Stomach smooth muscle (tissue), 2 donors: ENCODE measurements at regions not wholly inside any gene's neighbourhood (a gene's known extent, or its start where the extent isn't known, plus 50 kb on each side); places are given as distances from the start of the nearest gene placed in this dataset.
"Not testable (repeated sequence)": the region's sequence is repeated elsewhere in the genome, so short reads cannot be mapped to it uniquely, and the experiment has no call there.

Experiments
- H3K27ac ChIP-seq: one replicate; pipeline ENCODE4 v1.7.0; 2013; ENCODE audit warnings: mild to moderate bottlenecking, low read length, inconsistent platforms
- H3K27me3 ChIP-seq, 2 donors: one replicate each; pipeline ENCODE4 v1.7.0; 2013; ENCODE audit warnings: low read length in 2 of 2; ENCODE audit not compliant: insufficient read depth in 2 of 2, control insufficient read depth in 1 of 2
- H3K36me3 ChIP-seq, 2 donors: one replicate each; pipeline ENCODE4 v1.7.0; 2013; ENCODE audit warnings: low read length in 2 of 2; ENCODE audit not compliant: control insufficient read depth in 2 of 2, insufficient read depth in 2 of 2
- H3K4me1 ChIP-seq: one replicate; pipeline ENCODE4 v1.7.0; 2013; ENCODE audit warnings: low read length; ENCODE audit not compliant: control insufficient read depth, insufficient read depth
- H3K4me3 ChIP-seq, 2 donors: one replicate each; pipeline ENCODE4 v1.7.0; 2013; ENCODE audit warnings: low read length in 2 of 2
- H3K9ac ChIP-seq, 2 donors: one replicate each; pipeline ENCODE4 v1.7.0; 2013; ENCODE audit warnings: low read length in 2 of 2, mild to moderate bottlenecking in 1 of 2
- H3K9me3 ChIP-seq, 2 donors: one replicate each; pipeline ENCODE4 v1.7.0; 2013; ENCODE audit warnings: low read length in 2 of 2; ENCODE audit not compliant: control insufficient read depth in 2 of 2
- donor health status: healthy.
- donor health status: Pancreatic carcinoma.

GRCh38 chrX:1031521-1032430 is 180.7 kb downstream of the CRLF2 start:
- Histone ChIP-seq H3K4me1 (no peaks in the 10 kb centered on the region), H3K36me3 (no peaks in the 10 kb centered on the region), H3K9ac (no peak overlapping the region), H3K9me3 (no peaks in the 10 kb centered on the region), H3K27ac (no peak overlapping the region), H3K4me3 (no peak overlapping the region), H3K27me3 (peaks cover 0 to 3% of the 10 kb centered on the region in 2 donors)

DNA sequence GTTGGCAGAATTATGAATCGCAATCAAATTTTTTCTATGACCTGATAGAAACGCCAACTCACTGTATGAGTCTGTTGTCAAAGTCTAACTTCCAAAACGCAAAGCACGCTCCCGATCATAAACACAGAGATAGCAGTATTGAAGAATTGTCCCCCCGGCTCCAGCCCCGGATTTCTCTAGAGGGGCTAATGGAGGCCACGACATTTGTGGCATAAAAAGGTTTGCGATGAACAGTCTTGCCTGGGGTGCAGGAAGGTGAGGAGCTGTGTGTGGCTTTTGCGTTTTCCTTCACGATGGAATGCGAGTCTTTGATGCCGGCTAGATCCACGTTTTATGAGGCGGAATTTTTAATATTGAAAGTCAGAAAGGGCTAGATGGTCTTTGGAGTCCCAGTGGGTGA is 183.0 kb downstream of the CRLF2 start:
- Histone ChIP-seq H3K27me3 (peaks cover 0 to 3% of the 10 kb centered on the region in 2 donors), H3K9me3 (peaks cover 0 to 3% of the 10 kb centered on the region in 2 donors), H3K36me3 (no peaks in the 10 kb centered on the region), H3K27ac (no peak overlapping the region), H3K4me1 (no peaks in the 10 kb centered on the region), H3K9ac (no peak overlapping the region), H3K4me3 (no peak overlapping the region)

GRCh38 chrX:1027680-1028079 is 184.8 kb downstream of the CRLF2 start:
- no peaks in the 10 kb centered on the region for H3K36me3 ChIP-seq
- H3K4me1 ChIP-seq, result no peaks in the 10 kb centered on the region
- H3K27me3 ChIP-seq, result peaks cover 0 to 3% of the 10 kb centered on the region in 2 donors
- H3K27ac ChIP-seq, result no peak overlapping the region
- no peak overlapping the region for H3K9ac ChIP-seq
- peaks cover 0 to 3% of the 10 kb centered on the region in 2 donors for H3K9me3 ChIP-seq
- no peak overlapping the region for H3K4me3 ChIP-seq

- Histone ChIP-seq H3K27ac (no peak overlapping the region), H3K9me3 (peaks cover 0 to 3% of the 10 kb centered on the region in 2 donors), H3K4me1 (no peaks in the 10 kb centered on the region), H3K4me3 (no peak overlapping the region), H3K27me3 (peaks cover 0 to 3% of the 10 kb centered on the region in 2 donors), H3K9ac (no peak overlapping the region), H3K36me3 (no peaks in the 10 kb centered on the region)
These were observed 185.3 kb downstream of the CRLF2 start for GRCh38 chrX:1027133-1027532.

DNA sequence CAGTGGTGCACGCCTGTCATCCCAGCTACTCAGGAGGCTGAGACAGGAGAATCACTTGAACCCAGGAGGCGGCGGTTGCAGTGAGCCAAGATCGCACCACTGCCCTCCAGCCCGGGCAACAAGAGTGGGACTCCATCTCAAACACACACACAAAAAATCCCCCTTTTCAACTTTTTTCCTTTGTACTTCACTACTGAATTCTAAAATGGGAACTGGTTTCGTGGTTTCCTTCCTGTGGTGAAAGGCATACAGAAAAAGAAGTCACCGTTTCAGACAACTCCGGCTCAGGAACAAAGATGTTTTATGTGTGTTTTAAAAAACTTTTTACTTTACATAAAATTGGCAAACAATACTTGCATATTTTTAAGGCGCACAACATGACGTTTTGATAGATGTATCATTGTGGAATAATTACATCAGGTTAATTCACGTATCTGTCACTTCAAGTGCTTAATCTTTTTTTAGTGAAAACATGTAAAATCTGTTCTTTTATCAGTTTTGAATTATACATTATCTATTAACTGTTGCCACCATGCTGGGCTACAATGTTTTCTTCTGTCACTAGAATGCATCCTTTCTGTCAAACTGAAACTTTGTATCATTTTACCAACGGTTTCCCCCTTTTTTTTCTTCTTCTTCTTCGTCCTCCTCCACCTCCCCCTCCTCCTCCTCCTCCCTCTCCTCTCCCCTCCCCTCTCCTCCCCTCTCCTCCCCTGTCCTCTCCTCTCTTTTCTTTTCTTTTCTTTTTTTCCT is 186.0 kb downstream of the CRLF2 start:
- Histone ChIP-seq H3K36me3 (no peaks in the 10 kb centered on the region), H3K9me3 (peaks cover 2 to 3% of the 10 kb centered on the region in 2 donors), H3K27me3 (peaks cover 0 to 3% of the 10 kb centered on the region in 2 donors), H3K4me3 (no peak overlapping the region), H3K4me1 (no peaks in the 10 kb centered on the region), H3K27ac (no peak overlapping the region), H3K9ac (no peak overlapping the region)

DNA sequence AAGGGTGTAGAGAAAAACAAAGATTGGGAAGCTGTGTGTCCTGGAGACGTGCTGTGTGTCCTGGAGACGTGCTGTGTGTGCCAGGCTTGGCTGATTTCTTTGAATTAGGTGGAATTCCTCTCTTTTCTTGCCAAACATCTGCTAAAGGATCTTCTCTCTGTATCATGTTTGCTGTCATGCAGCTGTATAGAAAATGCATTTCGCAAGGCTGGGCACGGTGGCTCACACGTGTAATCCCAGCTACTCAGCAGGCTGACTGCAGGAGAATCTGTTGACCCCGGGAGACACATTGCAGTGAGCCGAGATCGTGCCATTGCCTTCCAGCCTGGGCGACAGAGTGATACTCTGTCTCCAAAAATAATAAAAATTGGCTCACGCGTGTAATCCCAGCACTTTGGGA is 187.0 kb downstream of the CRLF2 start:
- no peak overlapping the region for H3K4me3 ChIP-seq
- no peak overlapping the region for H3K9ac ChIP-seq
- H3K27me3 ChIP-seq, result peaks cover 0 to 3% of the 10 kb centered on the region in 2 donors
- no peak overlapping the region for H3K27ac ChIP-seq
- H3K36me3 ChIP-seq, result no peaks in the 10 kb centered on the region
- no peaks in the 10 kb centered on the region for H3K4me1 ChIP-seq
- H3K9me3 ChIP-seq, result peaks cover 8 to 10% of the 10 kb centered on the region in 2 donors

- Histone ChIP-seq H3K4me1 (no peaks in the 10 kb centered on the region), H3K9me3 (peaks cover 8 to 10% of the 10 kb centered on the region in 2 donors), H3K27me3 (peaks cover 0 to 3% of the 10 kb centered on the region in 2 donors), H3K36me3 (no peaks in the 10 kb centered on the region), H3K9ac (no peak overlapping the region), H3K4me3 (no peak overlapping the region), H3K27ac (no peak overlapping the region)
These were observed 188.8 kb downstream of the CRLF2 start for GRCh38 chrX:1023676-1024075.

GRCh38 chrX:1021314-1021993 is 191.0 kb downstream of the CRLF2 start:
- H3K36me3 ChIP-seq, H3K4me1 ChIP-seq, H3K27ac ChIP-seq, H3K4me3 ChIP-seq, H3K9me3 ChIP-seq, H3K9ac ChIP-seq, H3K27me3 ChIP-seq: not testable (repeated sequence)

DNA sequence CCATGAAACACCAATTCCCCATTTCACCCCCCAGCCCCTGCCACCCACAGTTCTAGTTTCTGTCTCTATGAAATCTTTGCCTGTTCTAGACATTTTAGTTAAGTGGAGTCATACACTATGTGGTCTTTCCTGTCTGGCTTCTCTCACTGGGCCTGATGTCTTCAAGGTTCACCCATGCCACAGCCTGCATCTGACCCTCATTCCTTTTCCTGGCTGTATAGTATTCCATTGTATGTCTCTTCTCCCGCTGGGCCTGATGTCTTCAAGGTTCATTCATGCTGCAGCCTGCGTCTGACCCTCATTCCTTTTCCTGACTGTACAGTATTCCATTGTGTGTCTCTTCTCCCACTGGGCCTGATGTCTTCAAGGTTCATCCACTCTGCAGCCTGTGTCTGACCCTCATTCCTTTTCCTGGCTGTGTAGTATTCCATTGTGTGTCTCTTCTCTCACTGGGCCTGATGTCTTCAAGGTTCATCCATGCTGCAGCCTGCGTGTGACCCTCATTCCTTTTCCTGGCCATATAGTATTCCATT is 191.7 kb downstream of the CRLF2 start:
- no peaks in the 10 kb centered on the region for H3K27me3 ChIP-seq
- H3K27ac ChIP-seq, result no peak overlapping the region
- H3K4me1 ChIP-seq, result no peaks in the 10 kb centered on the region
- no peaks in the 10 kb centered on the region for H3K36me3 ChIP-seq
- peaks cover 8 to 10% of the 10 kb centered on the region in 2 donors for H3K9me3 ChIP-seq
- H3K4me3 ChIP-seq, result no peak overlapping the region
- H3K9ac ChIP-seq, result no peak overlapping the region

- H3K4me1 ChIP-seq, H3K27ac ChIP-seq, H3K36me3 ChIP-seq, H3K27me3 ChIP-seq, H3K9me3 ChIP-seq, H3K9ac ChIP-seq, H3K4me3 ChIP-seq: not testable (repeated sequence)
These were observed 195.5 kb downstream of the CRLF2 start for GRCh38 chrX:1016926-1017325.
